HUES6 (cell line): ENCODE measurements at regions not wholly inside any gene's neighbourhood (a gene's known extent, or its start where the extent isn't known, plus 50 kb on each side); places are given as distances from the start of the nearest gene placed in this dataset.

Experiments
- H3K27ac ChIP-seq: 2 replicates; pipeline ENCODE4 v1.7.0; 2013; ENCODE audit warnings: low read depth, mild to moderate bottlenecking, low read length, inconsistent platforms
- H3K27me3 ChIP-seq: 2 replicates; pipeline ENCODE4 v1.6.1; 2013; ENCODE audit warnings: low read length; ENCODE audit not compliant: control insufficient read depth, insufficient read depth
- H3K36me3 ChIP-seq: 2 replicates; pipeline ENCODE4 v1.6.1; 2013; ENCODE audit warnings: low read length; ENCODE audit not compliant: control insufficient read depth, insufficient read depth
- H3K4me1 ChIP-seq: 2 replicates; pipeline ENCODE4 v1.6.1; 2013; ENCODE audit warnings: low read length; ENCODE audit not compliant: control insufficient read depth, insufficient read depth
- H3K4me3 ChIP-seq: 2 replicates; pipeline ENCODE4 v1.5.1; 2013; ENCODE audit warnings: low read depth, low read length
- H3K9ac ChIP-seq: one replicate; pipeline ENCODE4 v1.6.1; 2013; ENCODE audit warnings: mild to moderate bottlenecking, low read length
- H3K9me3 ChIP-seq: 2 replicates; pipeline ENCODE4 v1.6.1; 2013; ENCODE audit warnings: low read depth, low read length; ENCODE audit not compliant: control insufficient read depth, insufficient read depth

DNA sequence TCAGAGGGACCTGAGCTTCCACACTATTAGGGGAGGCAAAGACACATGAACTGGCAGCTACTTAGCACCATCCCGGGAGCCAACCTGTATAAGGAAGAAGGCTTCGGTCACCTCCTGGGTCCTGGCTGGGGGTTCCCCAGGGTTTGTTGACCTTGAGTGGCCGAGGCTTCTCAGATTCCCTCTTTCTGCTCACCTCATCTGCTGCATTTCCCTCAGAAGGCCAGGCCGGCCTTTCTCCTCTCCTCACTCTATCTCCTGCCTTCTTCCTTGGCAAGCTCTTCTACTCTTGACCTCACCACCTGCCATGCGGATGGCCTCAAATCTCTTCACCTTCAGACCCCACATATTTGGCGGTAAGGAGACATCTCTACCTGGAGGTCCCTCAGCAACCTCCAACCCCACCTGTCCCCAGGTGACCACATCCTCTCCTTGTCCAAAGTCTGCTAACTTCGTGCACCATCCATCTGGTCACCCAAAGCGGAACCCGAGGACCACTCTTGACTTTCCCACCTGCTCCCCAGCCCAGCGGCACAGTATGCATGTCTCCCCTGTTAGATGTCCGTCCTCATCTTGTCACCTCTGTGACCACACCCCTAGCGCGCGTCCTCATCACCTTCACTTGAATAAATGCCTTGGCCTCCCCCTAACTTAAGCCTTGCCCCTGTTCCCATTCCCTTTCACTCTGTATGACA is 133.8 kb upstream of the UNC5B start:
- no peak overlapping the region for H3K4me3 ChIP-seq
- no peaks in the 10 kb centered on the region for H3K9me3 ChIP-seq
- peaks cover 38% of the 10 kb centered on the region for H3K4me1 ChIP-seq
- H3K36me3 ChIP-seq = no peaks in the 10 kb centered on the region
- H3K27me3 ChIP-seq = peaks cover 21% of the 10 kb centered on the region; the same call in 1 of the 2 replicates
- H3K9ac ChIP-seq = no peak overlapping the region
- no peak overlapping the region for H3K27ac ChIP-seq

DNA sequence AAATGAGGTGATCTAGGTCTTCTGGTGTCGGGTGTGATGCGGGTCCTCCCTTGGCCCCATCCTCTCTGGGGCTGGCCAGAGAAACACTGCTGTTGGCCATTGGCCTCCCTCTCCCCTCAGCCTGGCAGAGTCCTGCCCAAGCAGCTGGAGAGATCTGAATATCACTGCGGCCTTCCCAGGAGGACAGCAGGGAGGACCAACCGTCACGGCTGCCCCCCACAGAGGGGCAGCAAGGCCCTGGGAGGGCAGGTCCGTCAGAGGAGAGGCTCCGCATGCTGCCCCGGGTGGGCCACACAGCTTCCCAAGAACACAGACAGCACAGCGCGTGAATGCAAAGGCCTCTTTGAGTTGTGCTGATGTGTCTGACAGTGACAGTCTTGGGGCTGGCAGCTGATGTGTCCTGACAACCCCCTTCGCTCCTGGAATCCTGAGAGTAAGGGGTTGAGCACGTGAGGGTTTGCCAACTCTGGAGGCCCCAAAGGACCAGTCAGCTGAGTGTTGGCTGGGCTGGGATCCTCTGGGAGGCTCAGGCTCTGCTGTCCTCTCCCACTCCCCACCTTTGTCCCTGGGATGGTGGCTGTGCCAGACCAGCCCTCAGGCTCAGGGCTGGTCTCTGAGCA is 132.5 kb upstream of the UNC5B start:
- H3K9me3 ChIP-seq = no peaks in the 10 kb centered on the region
- no peak overlapping the region for H3K27ac ChIP-seq
- H3K36me3 ChIP-seq = no peaks in the 10 kb centered on the region
- H3K4me3 ChIP-seq = no peak overlapping the region
- H3K9ac ChIP-seq = no peak overlapping the region
- H3K4me1 ChIP-seq = peaks cover 31% of the 10 kb centered on the region
- H3K27me3 ChIP-seq = peaks cover 17% of the 10 kb centered on the region; the same call in 1 of the 2 replicates

- Histone ChIP-seq H3K9me3 (no peaks in the 10 kb centered on the region), H3K27me3 (peaks cover 17% of the 10 kb centered on the region; the same call in 1 of the 2 replicates), H3K9ac (no peak overlapping the region), H3K36me3 (no peaks in the 10 kb centered on the region), H3K27ac (no peak overlapping the region), H3K4me3 (no peak overlapping the region), H3K4me1 (peaks cover 25% of the 10 kb centered on the region)
Observed at GRCh38 chr10:71080381-71081228, 131.8 kb upstream of the UNC5B start.

GRCh38 chr10:71081229-71081560 is 131.2 kb upstream of the UNC5B start:
- H3K36me3 ChIP-seq = no peaks in the 10 kb centered on the region
- H3K9ac ChIP-seq = no peak overlapping the region
- no peaks in the 10 kb centered on the region for H3K9me3 ChIP-seq
- H3K4me1 ChIP-seq = peaks cover 23% of the 10 kb centered on the region
- H3K4me3 ChIP-seq = no peak overlapping the region
- peaks cover 17% of the 10 kb centered on the region; the same call in 1 of the 2 replicates for H3K27me3 ChIP-seq
- H3K27ac ChIP-seq = no peak overlapping the region

- H3K27ac ChIP-seq = no peak overlapping the region
- H3K4me3 ChIP-seq = no peak overlapping the region
- H3K36me3 ChIP-seq = no peaks in the 10 kb centered on the region
- H3K27me3 ChIP-seq = peaks cover 17% of the 10 kb centered on the region; the same call in 1 of the 2 replicates
- H3K9ac ChIP-seq = no peak overlapping the region
- H3K9me3 ChIP-seq = no peaks in the 10 kb centered on the region
- peaks cover 16% of the 10 kb centered on the region for H3K4me1 ChIP-seq
Observed at GRCh38 chr10:71081912-71082311, 130.5 kb upstream of the UNC5B start.

DNA sequence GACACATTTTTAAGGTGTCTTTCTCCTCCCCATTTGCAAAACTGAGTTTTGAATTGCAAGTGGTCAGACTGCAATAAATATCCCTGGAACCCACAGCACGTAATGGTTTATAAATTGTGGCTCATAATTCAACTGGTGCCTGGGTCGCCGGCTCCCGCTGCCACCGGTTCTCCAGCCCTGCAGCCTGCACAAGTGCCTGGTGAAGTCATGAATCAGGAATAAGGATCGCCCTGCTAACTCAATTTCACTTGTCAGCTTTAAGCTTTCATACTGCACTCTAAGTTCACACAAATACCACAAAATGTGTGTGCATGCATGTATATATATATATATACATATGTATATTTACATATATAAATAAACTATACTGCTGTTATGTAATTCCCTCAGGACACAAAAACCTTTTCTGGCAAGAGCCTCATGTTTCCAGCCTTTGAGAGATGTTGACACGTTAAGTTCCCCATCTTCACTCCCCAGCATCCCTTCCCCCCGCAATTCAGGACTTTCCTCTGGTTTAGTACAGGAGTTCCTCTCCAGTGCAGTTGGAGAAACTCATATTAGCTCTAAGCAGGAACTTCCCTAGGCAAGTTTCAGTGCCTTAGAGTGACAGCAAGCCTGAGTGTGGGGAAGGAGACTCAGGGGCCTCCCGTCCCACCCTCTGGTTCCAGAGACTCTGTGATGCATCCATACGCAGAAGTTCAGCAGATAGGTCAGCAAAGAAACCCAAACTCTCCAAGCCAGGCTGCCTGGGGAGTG is 129.2 kb upstream of the UNC5B start:
- Histone ChIP-seq H3K4me1 (peaks cover 6% of the 10 kb centered on the region; the same call in 1 of the 2 replicates), H3K27ac (no peak overlapping the region), H3K9me3 (no peaks in the 10 kb centered on the region), H3K4me3 (no peak overlapping the region), H3K36me3 (no peaks in the 10 kb centered on the region), H3K27me3 (peaks cover 8% of the 10 kb centered on the region; the same call in 1 of the 2 replicates), H3K9ac (no peak overlapping the region)

DNA sequence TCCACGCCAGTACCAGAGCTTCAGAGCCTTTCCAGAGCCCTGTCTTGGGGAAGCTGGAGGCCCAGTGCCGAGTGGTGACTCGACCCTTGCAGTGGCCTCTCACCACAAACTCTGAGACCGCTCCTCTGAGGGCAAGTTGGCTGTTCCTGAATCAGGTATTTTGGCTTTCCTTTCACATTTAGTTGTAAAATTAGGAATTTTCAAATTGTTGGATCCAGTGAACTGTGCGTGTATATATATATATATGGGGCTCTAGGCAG is 128.7 kb upstream of the UNC5B start:
- Histone ChIP-seq H3K36me3 (no peaks in the 10 kb centered on the region), H3K4me1 (peaks cover 6% of the 10 kb centered on the region; the same call in 1 of the 2 replicates), H3K27ac (no peak overlapping the region), H3K9ac (no peak overlapping the region), H3K9me3 (no peaks in the 10 kb centered on the region), H3K4me3 (no peak overlapping the region), H3K27me3 (peaks cover 3% of the 10 kb centered on the region; the same call in 1 of the 2 replicates)

- H3K4me1 ChIP-seq = peaks cover 6% of the 10 kb centered on the region; the same call in 1 of the 2 replicates
- H3K27me3 ChIP-seq = no peaks in the 10 kb centered on the region; the same call in 1 of the 2 replicates
- no peak overlapping the region for H3K4me3 ChIP-seq
- no peaks in the 10 kb centered on the region for H3K9me3 ChIP-seq
- no peak overlapping the region for H3K27ac ChIP-seq
- H3K9ac ChIP-seq = no peak overlapping the region
- H3K36me3 ChIP-seq = no peaks in the 10 kb centered on the region
Observed at GRCh38 chr10:71084061-71084817, 128.1 kb upstream of the UNC5B start.

GRCh38 chr10:71084818-71085126 is 127.6 kb upstream of the UNC5B start:
- H3K27me3 ChIP-seq = no peaks in the 10 kb centered on the region; the same call in 1 of the 2 replicates
- H3K9ac ChIP-seq = no peak overlapping the region
- H3K9me3 ChIP-seq = no peaks in the 10 kb centered on the region
- no peak overlapping the region for H3K27ac ChIP-seq
- H3K4me1 ChIP-seq = peaks cover 6% of the 10 kb centered on the region; the same call in 1 of the 2 replicates
- H3K36me3 ChIP-seq = no peaks in the 10 kb centered on the region
- H3K4me3 ChIP-seq = no peak overlapping the region

DNA sequence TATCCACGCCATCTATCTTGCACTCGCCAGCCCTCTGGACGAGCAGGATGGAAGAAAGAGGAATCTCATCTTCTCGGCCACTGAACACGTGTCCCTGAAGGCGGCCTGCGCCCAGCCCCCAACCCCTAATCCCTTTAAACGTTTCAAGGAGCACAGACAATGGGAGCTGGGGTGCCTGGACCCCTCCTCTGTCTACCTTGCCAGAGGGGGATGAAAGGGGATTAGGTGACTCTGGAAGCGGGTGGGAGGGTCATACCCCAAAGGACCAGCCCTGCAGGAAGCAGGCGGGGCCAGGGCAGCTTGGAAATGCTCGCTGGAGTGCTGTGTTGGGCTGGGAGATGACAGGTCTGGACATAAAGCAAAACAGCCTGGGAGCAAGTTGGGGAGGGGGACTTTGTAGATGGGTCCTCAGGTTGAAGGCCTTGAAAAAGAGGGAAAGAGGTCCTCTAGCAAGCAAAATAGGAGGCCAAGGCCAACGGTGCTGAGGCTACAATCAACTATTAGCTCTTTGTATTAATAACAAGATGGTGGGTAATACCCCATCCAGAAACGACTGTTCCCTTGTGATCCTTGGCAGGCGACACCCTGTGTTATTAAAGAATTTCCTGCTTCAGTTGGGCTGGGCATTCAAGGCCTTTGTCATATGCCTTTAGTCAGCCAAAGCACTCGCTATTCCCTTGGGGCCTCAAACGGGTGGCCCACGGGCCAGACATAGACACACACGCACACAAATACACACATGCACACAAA is 126.5 kb upstream of the UNC5B start:
- Histone ChIP-seq H3K27me3 (no peaks in the 10 kb centered on the region; the same call in 1 of the 2 replicates), H3K4me3 (no peak overlapping the region), H3K9ac (no peak overlapping the region)

More for the DNA sequence above, 126.5 kb upstream of the UNC5B start:
- Histone ChIP-seq H3K9me3 (no peaks in the 10 kb centered on the region), H3K4me1 (peaks cover 6% of the 10 kb centered on the region; the same call in 1 of the 2 replicates), H3K36me3 (no peaks in the 10 kb centered on the region), H3K27ac (no peak overlapping the region)
